Tibial nerve (tissue), 4 donors: ENCODE measurements at regions not wholly inside any gene's neighbourhood (a gene's known extent, or its start where the extent isn't known, plus 50 kb on each side); places are given as distances from the start of the nearest gene placed in this dataset.

Source experiments
- EP300 ChIP-seq, 2 donors: sonication (generic); formaldehyde crosslinking; IDR thresholded peaks; one replicate each; pipeline ENCODE4 v1.6.1; 2017; ENCODE audit warnings: antibody characterized with exemption in 2 of 2, mild to moderate bottlenecking in 1 of 2
- POLR2A ChIP-seq, 2 donors: fragments of 450-650 bp; IDR thresholded peaks; one replicate each; pipeline ENCODE4 v1.6.1; 2017; ENCODE audit warnings: antibody characterized with exemption in 2 of 2, mild to moderate bottlenecking in 2 of 2, moderate library complexity in 2 of 2
- TF ChIP-seq, protein P1 (sequence below), 5 experiments: fragments of 200-600 bp in 3 of 5; fragments of 450-650 bp in 2 of 5; sonication (generic) in 3 of 5; IDR thresholded peaks; one replicate each; pipeline ENCODE4 v1.5.1; 2016 to 2019; ENCODE audit warnings: antibody characterized with exemption in 5 of 5, mild to moderate bottlenecking in 3 of 5, moderate library complexity in 2 of 5

DNA sequence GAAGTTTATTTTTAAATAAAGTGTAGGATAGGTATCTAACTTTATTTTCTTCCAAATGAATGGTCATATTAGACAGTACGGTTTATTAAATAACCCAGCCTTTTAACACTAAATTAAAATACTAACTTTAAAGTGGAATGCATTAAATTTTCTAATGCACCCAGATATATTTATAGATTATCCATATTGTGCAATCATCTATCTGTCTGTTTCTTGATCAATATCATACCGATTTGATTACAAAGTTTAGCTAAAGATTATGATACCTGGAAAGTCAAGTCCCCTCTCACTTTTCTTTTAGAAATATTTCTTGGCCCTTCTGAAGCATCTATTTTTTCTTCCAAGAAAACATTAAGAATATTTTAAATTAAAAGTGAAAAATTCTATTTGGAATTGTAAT lies 124.3 kb upstream of the PDE5A start:
- TF ChIP-seq, protein P1, sequence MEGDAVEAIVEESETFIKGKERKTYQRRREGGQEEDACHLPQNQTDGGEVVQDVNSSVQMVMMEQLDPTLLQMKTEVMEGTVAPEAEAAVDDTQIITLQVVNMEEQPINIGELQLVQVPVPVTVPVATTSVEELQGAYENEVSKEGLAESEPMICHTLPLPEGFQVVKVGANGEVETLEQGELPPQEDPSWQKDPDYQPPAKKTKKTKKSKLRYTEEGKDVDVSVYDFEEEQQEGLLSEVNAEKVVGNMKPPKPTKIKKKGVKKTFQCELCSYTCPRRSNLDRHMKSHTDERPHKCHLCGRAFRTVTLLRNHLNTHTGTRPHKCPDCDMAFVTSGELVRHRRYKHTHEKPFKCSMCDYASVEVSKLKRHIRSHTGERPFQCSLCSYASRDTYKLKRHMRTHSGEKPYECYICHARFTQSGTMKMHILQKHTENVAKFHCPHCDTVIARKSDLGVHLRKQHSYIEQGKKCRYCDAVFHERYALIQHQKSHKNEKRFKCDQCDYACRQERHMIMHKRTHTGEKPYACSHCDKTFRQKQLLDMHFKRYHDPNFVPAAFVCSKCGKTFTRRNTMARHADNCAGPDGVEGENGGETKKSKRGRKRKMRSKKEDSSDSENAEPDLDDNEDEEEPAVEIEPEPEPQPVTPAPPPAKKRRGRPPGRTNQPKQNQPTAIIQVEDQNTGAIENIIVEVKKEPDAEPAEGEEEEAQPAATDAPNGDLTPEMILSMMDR (IDR thresholded peaks at IDR 0.05), result no peak
- TF ChIP-seq POLR2A (IDR thresholded peaks at IDR 0.05) (no peak), EP300 (IDR thresholded peaks at IDR 0.05) (no peak)
